ENCODE measurements at regions not wholly inside any gene's neighbourhood (a gene's known extent, or its start where the extent isn't known, plus 50 kb on each side); places are given as distances from the start of the nearest gene placed in this dataset.

DNA sequence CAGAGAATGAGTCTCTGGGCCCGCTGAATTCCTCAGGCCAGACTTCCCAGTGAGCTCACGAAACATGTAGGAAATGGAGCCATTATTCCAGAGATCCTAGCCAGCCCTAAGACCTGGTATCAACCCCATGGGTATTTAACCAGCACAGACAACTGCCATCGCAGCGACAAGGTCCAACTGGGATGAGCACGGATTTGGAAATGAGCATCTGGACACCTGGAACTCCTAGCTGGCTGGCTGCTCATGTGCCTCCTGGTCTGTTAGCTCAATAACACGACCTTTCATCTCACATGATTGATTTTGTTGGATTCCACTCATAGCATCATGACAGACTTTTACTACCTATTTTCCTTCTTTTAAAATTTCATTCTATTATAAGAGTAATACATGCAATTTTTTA, 51.0 kb downstream of the POU3F3 start:
- H3K4me3 ChIP-seq (ENCODE audit: low read length): no peak overlapping the region
- H4K5ac ChIP-seq (ENCODE audit: low read length): no peak overlapping the region
- H3K18ac ChIP-seq (ENCODE audit: low read length): no peak overlapping the region
- no peak overlapping the region for H2BK120ac ChIP-seq (ENCODE audit: low read depth, low read length)
- H3K36me3 ChIP-seq (ENCODE audit: control insufficient read depth, insufficient read depth, low read length): no peaks in the 10 kb centered on the region
- H2AK5ac ChIP-seq (ENCODE audit: low read length): no peak overlapping the region
- DNase-seq: no peak
- H3K4me1 ChIP-seq (ENCODE audit: control insufficient read depth, low read depth, low read length): no peaks in the 10 kb centered on the region
- H4K8ac ChIP-seq (ENCODE audit: low read depth, low read length): no peak overlapping the region
- H3K27ac ChIP-seq (ENCODE audit: low read depth, low read length): no peak overlapping the region
- no peak overlapping the region for H2BK5ac ChIP-seq (ENCODE audit: low read length)
- no peak overlapping the region for H2BK15ac ChIP-seq (replicated peaks; ENCODE audit: low read depth)
- H3K4ac ChIP-seq (ENCODE audit: low read depth, low read length): no peak overlapping the region
- no peak overlapping the region for H3K56ac ChIP-seq (ENCODE audit: low read length)
- no peak overlapping the region for H3K23ac ChIP-seq (ENCODE audit: low read length)
- H3K79me1 ChIP-seq (ENCODE audit: low read length): no peaks in the 10 kb centered on the region
- no CpG with 5 or more reads among the region's 6 CpGs for WGBS (ENCODE audit: extremely low coverage, insufficient coverage, low lambda C conversion rate)
- H3K79me2 ChIP-seq (ENCODE audit: control insufficient read depth, insufficient read depth, low read length): no peaks in the 10 kb centered on the region
- H3K27me3 ChIP-seq (ENCODE audit: insufficient read depth, low read length, poor library complexity): no peaks in the 10 kb centered on the region
- no peak overlapping the region for H3K9ac ChIP-seq (ENCODE audit: low read length)
- H3K4me2 ChIP-seq (ENCODE audit: low read length): no peak overlapping the region

DNA sequence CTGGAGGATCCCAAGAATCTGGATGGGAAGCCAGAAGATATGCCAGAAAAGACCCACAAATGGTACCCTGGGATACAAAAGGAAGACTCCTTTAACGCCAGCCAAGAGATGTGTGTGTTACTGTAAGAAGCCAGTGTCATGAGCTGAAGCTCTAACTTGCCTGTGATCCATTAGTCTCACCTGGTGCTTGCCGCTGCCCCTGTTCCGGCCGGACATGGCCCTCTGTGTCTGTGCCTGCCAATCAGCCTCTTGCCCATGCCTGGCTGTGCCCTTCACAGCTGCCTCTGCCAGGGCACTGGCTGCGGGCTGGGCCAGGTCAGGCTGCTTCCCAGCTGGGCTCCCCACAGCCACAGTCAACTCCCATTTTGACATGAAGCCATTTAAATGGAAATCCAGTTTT, 55.4 kb downstream of the POU3F3 start:
- no peak for DNase-seq
- H2BK5ac ChIP-seq (ENCODE audit: low read length): no peak overlapping the region

DNA sequence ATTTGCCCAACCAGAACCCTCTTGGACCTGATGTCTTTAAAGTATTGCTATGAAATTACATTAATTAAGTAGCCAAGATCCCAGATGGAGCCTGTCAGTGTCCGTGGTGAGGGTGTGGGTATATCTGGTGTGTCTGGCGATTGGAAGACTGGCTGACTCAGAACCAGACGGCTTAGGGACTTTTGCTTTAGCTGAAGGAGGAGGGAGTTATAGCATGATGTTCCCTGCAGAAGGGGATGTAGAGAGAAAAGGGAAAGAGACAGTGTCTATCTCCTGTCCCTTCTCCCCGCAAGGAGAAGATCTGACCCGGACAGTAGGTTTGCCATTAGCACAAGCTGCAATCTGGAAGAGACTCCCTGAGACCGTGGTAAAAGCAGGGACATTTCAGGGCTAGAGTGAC, 60.6 kb downstream of the POU3F3 start:
- Histone ChIP-seq H2BK120ac (ENCODE audit: low read depth, low read length) (no peak overlapping the region), H3K27ac (ENCODE audit: low read depth, low read length) (no peak overlapping the region), H3K79me2 (ENCODE audit: control insufficient read depth, insufficient read depth, low read length) (no peaks in the 10 kb centered on the region), H4K8ac (ENCODE audit: low read depth, low read length) (no peak overlapping the region), H3K4me3 (ENCODE audit: low read length) (no peak overlapping the region), H3K79me1 (ENCODE audit: low read length) (no peaks in the 10 kb centered on the region), H2BK15ac (replicated peaks; ENCODE audit: low read depth) (no peak overlapping the region), H4K5ac (ENCODE audit: low read length) (no peak overlapping the region), H3K9ac (ENCODE audit: low read length) (no peak overlapping the region), H3K4me1 (ENCODE audit: control insufficient read depth, low read depth, low read length) (no peaks in the 10 kb centered on the region), H2AK5ac (ENCODE audit: low read length) (no peak overlapping the region), H3K18ac (ENCODE audit: low read length) (no peak overlapping the region), H3K4ac (ENCODE audit: low read depth, low read length) (no peak overlapping the region), H3K27me3 (ENCODE audit: insufficient read depth, low read length, poor library complexity) (no peaks in the 10 kb centered on the region), H3K23ac (ENCODE audit: low read length) (no peak overlapping the region), H3K36me3 (ENCODE audit: control insufficient read depth, insufficient read depth, low read length) (no peaks in the 10 kb centered on the region), H3K4me2 (ENCODE audit: low read length) (no peak overlapping the region), H3K56ac (ENCODE audit: low read length) (no peak overlapping the region), H2BK5ac (ENCODE audit: low read length) (no peak overlapping the region)
- WGBS (ENCODE audit: extremely low coverage, insufficient coverage, low lambda C conversion rate): no CpG with 5 or more reads among the region's 6 CpGs
- DNase-seq: no peak

More for the DNA sequence above, 55.4 kb downstream of the POU3F3 start:
- Histone ChIP-seq H3K79me1 (ENCODE audit: low read length) (no peaks in the 10 kb centered on the region), H3K23ac (ENCODE audit: low read length) (no peak overlapping the region), H3K36me3 (ENCODE audit: control insufficient read depth, insufficient read depth, low read length) (no peaks in the 10 kb centered on the region), H3K18ac (ENCODE audit: low read length) (no peak overlapping the region), H4K5ac (ENCODE audit: low read length) (no peak overlapping the region), H4K8ac (ENCODE audit: low read depth, low read length) (no peak overlapping the region), H3K4me3 (ENCODE audit: low read length) (no peak overlapping the region), H3K56ac (ENCODE audit: low read length) (no peak overlapping the region), H2AK5ac (ENCODE audit: low read length) (no peak overlapping the region), H2BK120ac (ENCODE audit: low read depth, low read length) (no peak overlapping the region), H3K27ac (ENCODE audit: low read depth, low read length) (no peak overlapping the region), H3K79me2 (ENCODE audit: control insufficient read depth, insufficient read depth, low read length) (no peaks in the 10 kb centered on the region), H3K4ac (ENCODE audit: low read depth, low read length) (no peak overlapping the region), H3K4me2 (ENCODE audit: low read length) (no peak overlapping the region), H2BK15ac (replicated peaks; ENCODE audit: low read depth) (no peak overlapping the region), H3K27me3 (ENCODE audit: insufficient read depth, low read length, poor library complexity) (no peaks in the 10 kb centered on the region), H3K9ac (ENCODE audit: low read length) (no peak overlapping the region), H3K4me1 (ENCODE audit: control insufficient read depth, low read depth, low read length) (no peaks in the 10 kb centered on the region)
- WGBS (ENCODE audit: extremely low coverage, insufficient coverage, low lambda C conversion rate): no CpG with 5 or more reads among the region's 5 CpGs

DNA sequence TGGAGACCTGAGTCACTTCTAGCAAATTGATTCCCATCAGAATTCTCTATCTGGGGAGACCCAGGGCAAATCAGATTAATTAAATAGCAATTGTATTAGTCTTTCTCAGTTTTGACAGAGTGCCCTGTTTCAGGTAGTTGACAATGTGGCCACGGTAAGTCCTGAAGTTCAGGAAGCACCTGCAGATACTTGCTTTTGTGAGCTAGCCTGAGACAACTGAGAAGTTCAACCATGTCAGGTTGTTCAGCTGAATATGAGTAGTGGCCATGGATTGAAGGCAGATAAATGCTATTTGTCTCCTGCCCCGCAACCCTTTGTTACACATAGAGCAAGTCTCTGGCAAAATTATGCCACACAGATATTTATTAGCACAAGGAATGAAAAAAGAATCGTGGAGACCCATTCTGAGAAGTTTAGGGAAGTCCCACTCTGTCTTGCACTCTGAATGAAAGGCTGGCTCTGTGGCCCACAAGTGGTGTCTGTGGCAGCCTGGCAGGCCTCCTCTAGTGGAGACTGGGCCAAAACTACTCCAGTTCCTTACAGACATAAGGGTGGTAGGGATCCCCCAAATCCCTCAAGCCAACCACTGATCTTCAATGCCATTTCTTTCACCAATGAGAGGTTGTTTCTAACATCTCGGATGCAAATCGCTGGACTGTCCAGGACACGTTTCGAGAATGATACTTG, 61.3 kb downstream of the POU3F3 start:
- no peaks in the 10 kb centered on the region for H3K79me2 ChIP-seq (ENCODE audit: control insufficient read depth, insufficient read depth, low read length)
- H3K4me2 ChIP-seq (ENCODE audit: low read length): no peak overlapping the region
- no peak overlapping the region for H2BK120ac ChIP-seq (ENCODE audit: low read depth, low read length)
- no peak overlapping the region for H3K4ac ChIP-seq (ENCODE audit: low read depth, low read length)
- no peak overlapping the region for H3K23ac ChIP-seq (ENCODE audit: low read length)
- WGBS (ENCODE audit: extremely low coverage, insufficient coverage, low lambda C conversion rate): no CpG with 5 or more reads among the region's 7 CpGs
- H2AK5ac ChIP-seq (ENCODE audit: low read length): no peak overlapping the region
- no peaks in the 10 kb centered on the region for H3K4me1 ChIP-seq (ENCODE audit: control insufficient read depth, low read depth, low read length)
- no peak for DNase-seq
- no peak overlapping the region for H3K18ac ChIP-seq (ENCODE audit: low read length)
- no peaks in the 10 kb centered on the region for H3K36me3 ChIP-seq (ENCODE audit: control insufficient read depth, insufficient read depth, low read length)
- H2BK5ac ChIP-seq (ENCODE audit: low read length): no peak overlapping the region
- no peak overlapping the region for H4K5ac ChIP-seq (ENCODE audit: low read length)
- no peaks in the 10 kb centered on the region for H3K27me3 ChIP-seq (ENCODE audit: insufficient read depth, low read length, poor library complexity)
- no peak overlapping the region for H2BK15ac ChIP-seq (replicated peaks; ENCODE audit: low read depth)
- no peaks in the 10 kb centered on the region for H3K79me1 ChIP-seq (ENCODE audit: low read length)
- no peak overlapping the region for H4K8ac ChIP-seq (ENCODE audit: low read depth, low read length)
- no peak overlapping the region for H3K56ac ChIP-seq (ENCODE audit: low read length)
- no peak overlapping the region for H3K4me3 ChIP-seq (ENCODE audit: low read length)
- H3K27ac ChIP-seq (ENCODE audit: low read depth, low read length): no peak overlapping the region
- no peak overlapping the region for H3K9ac ChIP-seq (ENCODE audit: low read length)

DNA sequence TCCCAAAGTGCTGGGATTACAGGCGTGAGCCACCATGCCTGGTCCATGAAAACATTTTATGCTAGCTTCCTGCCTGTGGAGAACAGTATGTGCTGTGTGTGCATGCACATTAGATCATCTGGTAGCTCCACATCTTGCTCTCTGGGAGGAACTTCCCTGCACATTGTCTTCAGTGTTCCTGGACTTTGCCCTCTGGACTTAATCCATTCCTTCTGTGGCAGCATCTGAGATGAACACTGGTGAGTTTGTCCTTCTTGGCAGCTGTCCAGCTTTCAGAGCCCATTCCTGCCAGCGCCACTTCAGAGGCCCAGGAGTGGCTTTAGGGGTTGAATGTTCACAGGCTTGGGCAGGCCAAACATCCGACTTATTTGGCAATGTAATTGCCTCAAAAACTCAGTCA, 65.2 kb downstream of the POU3F3 start:
- Histone ChIP-seq H3K18ac (ENCODE audit: low read length) (no peak overlapping the region), H2BK5ac (ENCODE audit: low read length) (no peak overlapping the region), H2BK15ac (replicated peaks; ENCODE audit: low read depth) (no peak overlapping the region), H3K4me2 (ENCODE audit: low read length) (no peak overlapping the region), H3K79me2 (ENCODE audit: control insufficient read depth, insufficient read depth, low read length) (no peaks in the 10 kb centered on the region), H3K23ac (ENCODE audit: low read length) (no peak overlapping the region), H3K9ac (ENCODE audit: low read length) (no peak overlapping the region), H4K5ac (ENCODE audit: low read length) (no peak overlapping the region), H3K4me1 (ENCODE audit: control insufficient read depth, low read depth, low read length) (no peaks in the 10 kb centered on the region), H3K27me3 (ENCODE audit: insufficient read depth, low read length, poor library complexity) (no peaks in the 10 kb centered on the region), H4K8ac (ENCODE audit: low read depth, low read length) (no peak overlapping the region), H3K27ac (ENCODE audit: low read depth, low read length) (no peak overlapping the region), H3K79me1 (ENCODE audit: low read length) (no peaks in the 10 kb centered on the region), H3K36me3 (ENCODE audit: control insufficient read depth, insufficient read depth, low read length) (no peaks in the 10 kb centered on the region), H3K56ac (ENCODE audit: low read length) (no peak overlapping the region), H2AK5ac (ENCODE audit: low read length) (no peak overlapping the region), H3K4ac (ENCODE audit: low read depth, low read length) (no peak overlapping the region), H3K4me3 (ENCODE audit: low read length) (no peak overlapping the region), H2BK120ac (ENCODE audit: low read depth, low read length) (no peak overlapping the region)
- DNase-seq: no peak
- WGBS (ENCODE audit: extremely low coverage, insufficient coverage, low lambda C conversion rate): no CpG with 5 or more reads among the region's 3 CpGs

DNA sequence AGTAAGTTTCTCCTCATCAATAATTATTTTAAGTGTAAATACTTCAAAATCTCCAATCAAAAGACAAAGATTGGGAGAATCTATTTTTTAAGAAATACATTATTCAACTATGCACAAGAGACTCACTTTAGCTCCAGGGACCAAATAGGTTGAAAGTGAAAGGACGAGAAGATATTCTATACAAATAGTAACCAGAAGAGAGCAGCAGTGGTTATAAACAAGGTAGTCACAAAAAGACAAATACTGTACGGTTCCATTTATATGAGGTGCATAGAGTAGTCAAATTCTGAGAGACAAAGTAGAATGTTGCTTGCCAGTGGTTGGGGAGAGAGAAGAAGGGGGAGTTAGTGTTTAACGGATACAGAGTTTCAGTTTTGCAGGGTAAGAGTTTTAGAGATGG, 69.8 kb downstream of the POU3F3 start:
- H4K8ac ChIP-seq (ENCODE audit: low read depth, low read length): no peak overlapping the region
- no peak overlapping the region for H2BK5ac ChIP-seq (ENCODE audit: low read length)
- H4K5ac ChIP-seq (ENCODE audit: low read length): no peak overlapping the region
- no peaks in the 10 kb centered on the region for H3K79me2 ChIP-seq (ENCODE audit: control insufficient read depth, insufficient read depth, low read length)
- no peak for DNase-seq
- no peak overlapping the region for H3K4me2 ChIP-seq (ENCODE audit: low read length)
- H3K79me1 ChIP-seq (ENCODE audit: low read length): no peaks in the 10 kb centered on the region
- H3K23ac ChIP-seq (ENCODE audit: low read length): no peak overlapping the region
- H3K9ac ChIP-seq (ENCODE audit: low read length): no peak overlapping the region
- H3K36me3 ChIP-seq (ENCODE audit: control insufficient read depth, insufficient read depth, low read length): no peaks in the 10 kb centered on the region
- H2AK5ac ChIP-seq (ENCODE audit: low read length): no peak overlapping the region
- no peak overlapping the region for H3K4me3 ChIP-seq (ENCODE audit: low read length)
- H3K27me3 ChIP-seq (ENCODE audit: insufficient read depth, low read length, poor library complexity): no peaks in the 10 kb centered on the region
- no peak overlapping the region for H3K27ac ChIP-seq (ENCODE audit: low read depth, low read length)
- no peak overlapping the region for H3K4ac ChIP-seq (ENCODE audit: low read depth, low read length)
- H2BK15ac ChIP-seq (replicated peaks; ENCODE audit: low read depth): no peak overlapping the region
- H3K4me1 ChIP-seq (ENCODE audit: control insufficient read depth, low read depth, low read length): no peaks in the 10 kb centered on the region
- no peak overlapping the region for H3K18ac ChIP-seq (ENCODE audit: low read length)
- H2BK120ac ChIP-seq (ENCODE audit: low read depth, low read length): no peak overlapping the region
- H3K56ac ChIP-seq (ENCODE audit: low read length): no peak overlapping the region
- no CpG with 5 or more reads among the region's 3 CpGs for WGBS (ENCODE audit: extremely low coverage, insufficient coverage, low lambda C conversion rate)

All from mesendoderm (in vitro differentiated cells).